ENCODE measurements at regions not wholly inside any gene's neighbourhood (a gene's known extent, or its start where the extent isn't known, plus 50 kb on each side); places are given as distances from the start of the nearest gene placed in this dataset.

GRCh38 chr1:213549982-213550381 lies 437.8 kb upstream of the PROX1 start:
- Mint-ChIP-seq H3K27ac (no peak overlapping the region), H3K27me3 (ENCODE audit: insufficient read depth) (no peaks in the 10 kb centered on the region), H3K4me3 (no peak overlapping the region), H3K9me3 (peaks cover 29% of the 10 kb centered on the region), H3K36me3 (ENCODE audit: low read depth) (no peaks in the 10 kb centered on the region), H3K4me1 (ENCODE audit: low read depth) (no peaks in the 10 kb centered on the region)
- no peak for TF ChIP-seq CTCF (IDR thresholded peaks at IDR 0.05)
- no peak for DNase-seq

GRCh38 chr1:213550804-213551203 lies 437.0 kb upstream of the PROX1 start:
- Mint-ChIP-seq H3K4me3 (no peak overlapping the region), H3K36me3 (ENCODE audit: low read depth) (no peaks in the 10 kb centered on the region), H3K4me1 (ENCODE audit: low read depth) (no peaks in the 10 kb centered on the region), H3K9me3 (peaks cover 24% of the 10 kb centered on the region), H3K27me3 (ENCODE audit: insufficient read depth) (no peaks in the 10 kb centered on the region; the same call in 1 of the 2 replicates), H3K27ac (no peak overlapping the region)
- DNase-seq, result no peak
- no peak for TF ChIP-seq CTCF (IDR thresholded peaks at IDR 0.05)

- Mint-ChIP-seq H3K4me1 (ENCODE audit: low read depth) (no peaks in the 10 kb centered on the region), H3K4me3 (no peak overlapping the region), H3K36me3 (ENCODE audit: low read depth) (no peaks in the 10 kb centered on the region), H3K27ac (no peak overlapping the region), H3K9me3 (peaks cover 18% of the 10 kb centered on the region), H3K27me3 (ENCODE audit: insufficient read depth) (no peaks in the 10 kb centered on the region; the same call in 1 of the 2 replicates)
- DNase-seq, result no peak
- no peak for TF ChIP-seq CTCF (IDR thresholded peaks at IDR 0.05)
Observed at GRCh38 chr1:213552045-213552444, 435.7 kb upstream of the PROX1 start.

- Mint-ChIP-seq H3K27ac (no peak overlapping the region), H3K4me1 (ENCODE audit: low read depth) (no peaks in the 10 kb centered on the region), H3K4me3 (no peak overlapping the region), H3K27me3 (ENCODE audit: insufficient read depth) (no peaks in the 10 kb centered on the region; the same call in 1 of the 2 replicates), H3K36me3 (ENCODE audit: low read depth) (no peaks in the 10 kb centered on the region), H3K9me3 (peaks cover 39% of the 10 kb centered on the region)
- no peak for TF ChIP-seq CTCF (IDR thresholded peaks at IDR 0.05)
- no peak for DNase-seq
Observed at GRCh38 chr1:213560226-213560625, 427.5 kb upstream of the PROX1 start.

GRCh38 chr1:213561870-213562269 lies 425.9 kb upstream of the PROX1 start:
- no peak for DNase-seq
- H3K27ac Mint-ChIP-seq, result no peak overlapping the region
- no peaks in the 10 kb centered on the region for H3K4me1 Mint-ChIP-seq (ENCODE audit: low read depth)
- peaks cover 43% of the 10 kb centered on the region for H3K9me3 Mint-ChIP-seq
- H3K27me3 Mint-ChIP-seq (ENCODE audit: insufficient read depth), result no peaks in the 10 kb centered on the region; the same call in 1 of the 2 replicates
- H3K36me3 Mint-ChIP-seq (ENCODE audit: low read depth), result no peaks in the 10 kb centered on the region
- no peak for TF ChIP-seq CTCF (IDR thresholded peaks at IDR 0.05)
- no peak overlapping the region for H3K4me3 Mint-ChIP-seq

GRCh38 chr1:213564215-213564659 lies 423.5 kb upstream of the PROX1 start:
- Mint-ChIP-seq H3K4me3 (no peak overlapping the region), H3K4me1 (ENCODE audit: low read depth) (no peaks in the 10 kb centered on the region), H3K27ac (no peak overlapping the region), H3K27me3 (ENCODE audit: insufficient read depth) (no peaks in the 10 kb centered on the region; the same call in 1 of the 2 replicates), H3K36me3 (ENCODE audit: low read depth) (no peaks in the 10 kb centered on the region), H3K9me3 (peaks cover 51% of the 10 kb centered on the region)
- TF ChIP-seq CTCF (IDR thresholded peaks at IDR 0.05), result no peak
- no peak for DNase-seq

Measured in HFFc6 (cell line).